GM19455 (cell line): ENCODE measurements at regions not wholly inside any gene's neighbourhood (a gene's known extent, or its start where the extent isn't known, plus 50 kb on each side); places are given as distances from the start of the nearest gene placed in this dataset.
"Not testable (repeated sequence)": the region's sequence is repeated elsewhere in the genome, so short reads cannot be mapped to it uniquely, and the experiment has no call there.

ENCODE experiments used
- ATAC-seq: cut with Tn5 transposase; IDR thresholded peaks from one replicate; pipeline ENCODE4 v1.9.1; 2021; ENCODE audit not compliant: unreplicated experiment

GRCh38 chr13:62473944-62474237 lies 1058.2 kb upstream of the PCDH20 start:
- ATAC-seq = no peak

DNA sequence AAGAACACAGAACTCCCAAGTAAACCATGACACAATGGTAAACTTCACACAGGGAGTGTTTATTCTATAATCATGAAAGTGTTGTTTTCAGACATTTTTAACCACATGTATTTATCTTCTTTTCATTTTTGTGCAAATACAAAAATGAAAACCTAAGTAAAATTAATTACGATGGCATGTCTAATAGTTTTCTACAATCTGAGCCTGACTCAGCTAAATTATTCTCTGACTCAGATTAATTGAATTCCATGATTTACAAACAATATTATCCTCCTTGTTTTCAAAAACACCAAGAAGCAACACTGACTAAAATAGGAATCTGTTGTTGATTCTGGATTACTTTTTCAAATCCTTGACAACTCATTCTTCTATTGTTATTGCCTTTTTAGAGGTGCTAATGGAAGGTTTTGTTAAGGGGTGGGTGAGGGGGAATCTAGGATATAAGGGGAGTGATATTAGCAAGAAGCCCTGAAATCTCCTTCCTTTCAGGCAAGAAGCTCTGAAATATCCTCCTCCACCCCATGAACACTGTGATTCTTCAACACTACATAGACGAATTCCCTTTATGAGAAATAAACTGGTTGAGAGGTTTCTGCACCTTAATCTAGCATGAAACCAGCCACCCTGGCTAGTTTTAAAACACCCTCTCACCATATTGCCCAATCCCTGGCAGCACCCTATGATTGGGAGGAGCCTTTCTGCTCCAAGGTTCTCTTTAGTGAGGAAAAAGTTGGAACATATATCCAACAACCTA lies 1057.7 kb upstream of the PCDH20 start:
- no peak for ATAC-seq

DNA sequence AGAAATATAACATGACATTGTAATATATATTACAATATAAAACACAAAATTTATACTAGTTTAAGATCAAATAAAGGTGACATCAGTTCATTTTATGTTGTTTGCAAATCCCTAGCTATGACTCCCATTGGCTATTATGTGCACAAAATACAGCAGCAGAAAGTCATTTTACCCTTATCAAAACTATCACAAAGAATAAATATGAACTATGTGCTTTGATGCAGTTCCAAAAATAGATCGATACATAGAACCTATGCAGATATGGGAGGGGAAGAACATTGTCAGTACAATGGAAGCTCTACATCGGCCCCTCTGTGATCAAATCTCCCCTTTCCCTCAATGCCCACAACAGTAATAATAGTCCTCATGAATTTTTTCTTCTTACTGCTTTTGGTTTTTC lies 1038.1 kb upstream of the PCDH20 start:
- ATAC-seq = no peak

DNA sequence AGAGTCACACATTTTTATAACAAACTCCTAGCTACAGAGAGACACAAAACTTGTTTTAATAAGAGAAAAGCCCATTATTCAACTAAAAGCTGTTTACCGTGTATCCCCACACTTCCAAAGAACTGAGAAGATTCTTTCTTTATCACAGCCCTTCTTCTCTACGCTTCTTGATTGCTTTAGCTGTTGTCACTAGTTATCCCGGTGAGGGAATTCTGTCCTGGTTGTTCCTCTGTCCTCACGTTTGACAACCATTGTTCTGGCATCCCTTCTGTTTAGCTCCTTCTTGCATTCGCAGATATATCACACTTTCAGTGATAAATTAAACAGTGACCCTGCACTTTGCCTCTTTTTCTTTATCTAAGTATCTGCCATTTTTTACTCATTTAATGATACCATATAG lies 1035.1 kb upstream of the PCDH20 start:
- no peak for ATAC-seq

DNA sequence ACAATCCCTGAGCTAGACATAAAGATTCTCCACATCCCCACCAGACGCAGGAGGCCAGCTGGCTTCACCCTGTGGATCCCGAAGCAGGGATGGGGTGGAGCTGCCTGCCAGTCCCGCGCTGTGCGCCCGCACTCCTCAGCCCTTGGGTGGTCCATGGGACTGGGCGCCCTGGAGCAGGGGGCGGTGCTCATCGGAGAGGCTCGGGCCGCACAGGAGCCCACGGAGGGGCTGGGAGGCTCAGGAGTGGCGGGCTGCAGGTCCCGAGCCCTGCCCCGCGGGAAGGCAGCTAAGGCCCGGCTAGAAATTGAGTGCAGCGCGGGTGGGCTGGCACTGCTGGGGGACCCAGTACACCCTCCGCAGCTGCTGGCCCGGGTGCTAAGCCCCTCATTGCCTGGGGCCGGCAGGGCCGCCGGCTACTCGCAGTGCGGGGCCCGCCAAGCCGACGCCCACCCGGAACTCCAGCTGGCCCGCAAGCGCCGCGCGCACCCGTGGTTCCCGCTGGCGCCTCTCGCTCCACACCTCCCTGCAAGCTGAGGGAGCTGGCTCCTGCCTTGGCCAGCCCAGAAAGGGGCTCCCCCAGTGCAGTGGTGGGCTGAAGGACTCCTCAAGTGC lies 1032.2 kb upstream of the PCDH20 start:
- ATAC-seq = not testable (repeated sequence)

DNA sequence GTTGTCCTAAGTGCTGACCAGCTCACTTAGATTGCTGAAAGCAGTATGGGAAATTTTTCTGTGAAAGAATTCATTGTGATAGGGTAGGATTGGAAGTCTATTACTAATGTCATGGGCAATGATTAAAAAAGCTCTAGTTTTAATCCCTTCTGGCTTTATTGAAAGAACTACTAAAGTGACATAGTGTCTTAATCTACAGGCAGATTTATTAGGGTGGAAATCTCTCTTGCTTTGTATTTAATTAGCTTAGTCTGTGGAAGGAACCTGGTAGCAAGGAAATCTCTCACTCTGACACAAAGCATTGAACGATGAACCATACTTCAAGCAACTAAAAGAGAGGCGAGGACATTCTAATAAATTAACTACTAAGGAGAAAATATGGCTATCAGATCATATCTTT lies 1029.2 kb upstream of the PCDH20 start:
- no peak for ATAC-seq

DNA sequence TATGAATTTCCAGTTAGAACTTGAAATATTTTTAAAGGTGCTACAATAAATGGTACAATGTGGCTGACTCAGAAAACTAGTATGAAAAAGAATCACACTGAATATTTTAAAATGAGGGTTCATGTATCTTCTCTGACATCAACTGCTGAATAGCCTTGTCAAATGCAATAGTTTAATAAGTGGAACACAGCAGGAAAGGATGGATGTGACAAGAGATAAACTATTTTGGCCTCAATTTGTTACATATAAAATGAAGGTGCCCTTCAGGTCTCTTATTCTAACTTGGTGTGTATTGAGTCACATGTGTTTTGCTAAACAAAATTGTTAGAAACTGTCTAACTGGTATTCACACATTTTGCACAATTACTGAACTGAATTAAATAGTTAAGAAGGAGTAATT lies 1018.4 kb upstream of the PCDH20 start:
- no peak for ATAC-seq

- no peak for ATAC-seq
Measured at GRCh38 chr13:62433660-62434059, 1018.0 kb upstream of the PCDH20 start.

- ATAC-seq = no peak
Measured at GRCh38 chr13:62432906-62433305, 1017.3 kb upstream of the PCDH20 start.

DNA sequence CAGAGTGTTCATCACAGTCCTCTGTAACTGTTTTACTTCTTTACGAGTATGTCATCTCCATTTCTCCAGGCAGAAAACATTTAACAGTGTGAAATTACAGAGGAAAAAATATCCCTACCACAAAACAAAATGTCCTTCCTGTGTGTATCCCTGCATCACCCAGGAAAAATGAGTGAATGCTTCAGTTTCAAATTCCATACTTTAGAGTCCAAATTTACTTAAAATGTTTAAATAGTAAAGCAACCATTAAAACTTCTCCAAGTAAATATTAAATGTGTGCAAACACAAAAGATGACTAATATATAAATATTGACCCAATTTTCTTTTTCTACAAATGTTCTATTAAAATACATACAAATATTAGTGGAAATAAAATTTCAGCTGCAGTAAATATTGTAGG lies 1016.6 kb upstream of the PCDH20 start:
- no peak for ATAC-seq

GRCh38 chr13:62431852-62432251 lies 1016.2 kb upstream of the PCDH20 start:
- ATAC-seq = no peak

- no peak for ATAC-seq
Measured at GRCh38 chr13:62418872-62419271, 1003.2 kb upstream of the PCDH20 start.

DNA sequence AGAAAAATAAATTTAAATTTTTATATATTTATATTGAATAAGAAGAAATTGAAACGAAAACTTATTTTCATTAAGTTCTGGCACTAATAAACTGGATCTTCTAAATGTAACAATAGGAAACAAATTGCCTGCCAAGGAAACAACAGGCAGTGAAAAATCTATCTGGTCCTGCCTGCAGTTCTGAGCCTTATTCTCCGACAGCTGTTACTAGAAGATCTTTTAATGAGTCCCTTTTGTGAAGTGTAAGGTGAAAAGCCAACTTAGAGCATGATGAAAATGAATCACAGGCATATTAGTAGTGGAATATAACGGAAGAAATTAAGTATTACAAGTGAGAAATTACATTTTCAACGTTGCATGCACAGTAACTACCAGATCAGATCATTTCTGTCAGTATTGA lies 1002.7 kb upstream of the PCDH20 start:
- no peak for ATAC-seq

- no peak for ATAC-seq
Measured at GRCh38 chr13:62407871-62408270, 992.2 kb upstream of the PCDH20 start.

DNA sequence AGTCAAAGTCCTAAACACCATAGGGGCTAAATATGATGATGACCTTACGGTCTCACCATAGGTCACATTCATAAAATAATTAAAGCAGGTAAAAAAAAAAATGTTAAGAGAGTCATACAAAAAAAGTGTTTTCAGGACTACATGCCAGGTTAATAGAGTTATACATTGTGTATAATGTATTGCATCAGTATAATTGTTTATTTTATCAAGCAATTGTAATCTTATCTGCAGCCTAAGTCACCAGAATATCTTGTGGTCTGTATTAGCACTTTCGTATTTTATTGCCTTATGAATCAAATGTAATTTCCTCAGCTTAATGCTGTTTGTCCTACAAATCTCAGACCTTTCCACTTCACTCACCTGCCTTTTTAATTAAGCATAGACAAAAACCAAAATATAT lies 972.9 kb upstream of the PCDH20 start:
- no peak for ATAC-seq

DNA sequence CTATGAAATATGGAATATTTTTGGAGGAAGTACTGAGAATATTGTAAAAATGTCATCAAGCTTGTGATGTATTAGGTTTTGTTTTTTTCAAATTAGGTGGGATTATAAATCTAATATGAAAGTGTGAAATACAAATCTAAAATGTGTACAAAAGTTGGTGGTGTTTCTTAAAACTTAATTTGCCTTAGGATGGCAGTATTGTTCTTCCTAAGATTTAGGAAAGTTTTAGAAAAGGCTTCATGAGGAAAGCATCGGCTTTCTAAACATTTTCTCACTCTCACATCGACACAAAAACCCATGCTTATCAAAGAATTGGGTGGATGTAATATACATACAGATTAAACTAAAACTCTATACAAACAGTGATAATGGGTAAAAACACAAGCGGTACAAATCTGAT lies 972.0 kb upstream of the PCDH20 start:
- ATAC-seq = no peak

DNA sequence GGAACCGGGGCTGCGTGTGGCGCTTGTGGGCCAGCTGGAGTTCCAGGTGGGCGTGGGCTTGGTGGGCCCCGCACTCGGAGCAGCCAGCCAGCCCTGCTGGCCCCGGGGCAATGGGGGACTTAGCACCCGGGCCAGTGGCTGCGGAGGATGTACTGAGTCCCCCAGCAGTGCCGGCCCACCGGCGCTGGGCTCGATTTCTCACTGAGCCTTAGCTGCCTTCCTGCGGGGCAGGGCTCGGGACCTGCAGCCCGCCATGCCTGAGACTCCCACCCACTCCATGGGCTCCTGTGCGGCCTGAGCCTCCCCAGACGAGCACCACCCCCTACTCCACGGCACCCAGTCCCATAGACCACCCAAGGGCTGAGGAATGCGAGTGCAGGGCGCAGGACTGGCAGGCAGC lies 963.6 kb upstream of the PCDH20 start:
- not testable (repeated sequence) for ATAC-seq

- ATAC-seq = no peak
Measured at GRCh38 chr13:62377838-62378237, 962.2 kb upstream of the PCDH20 start.

DNA sequence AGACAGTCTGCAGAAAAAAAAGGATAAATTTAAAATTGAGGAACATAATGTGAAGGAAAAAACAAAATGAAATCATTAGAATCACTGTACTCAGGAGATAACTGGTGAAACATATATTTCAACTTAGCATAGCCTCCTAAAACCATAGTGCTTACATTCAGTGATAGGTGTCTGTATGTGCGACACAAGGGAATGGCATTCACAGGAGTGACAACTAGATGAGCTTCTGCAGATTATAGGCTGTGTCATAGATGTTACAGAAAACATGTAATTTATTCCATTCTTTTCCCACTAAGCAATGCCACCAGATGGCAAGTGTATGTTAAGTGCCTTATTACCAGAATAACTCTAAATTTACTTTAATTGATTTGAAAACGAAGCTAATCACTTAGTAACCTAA lies 960.0 kb upstream of the PCDH20 start:
- no peak for ATAC-seq

GRCh38 chr13:62371737-62372136 lies 956.1 kb upstream of the PCDH20 start:
- ATAC-seq = no peak

DNA sequence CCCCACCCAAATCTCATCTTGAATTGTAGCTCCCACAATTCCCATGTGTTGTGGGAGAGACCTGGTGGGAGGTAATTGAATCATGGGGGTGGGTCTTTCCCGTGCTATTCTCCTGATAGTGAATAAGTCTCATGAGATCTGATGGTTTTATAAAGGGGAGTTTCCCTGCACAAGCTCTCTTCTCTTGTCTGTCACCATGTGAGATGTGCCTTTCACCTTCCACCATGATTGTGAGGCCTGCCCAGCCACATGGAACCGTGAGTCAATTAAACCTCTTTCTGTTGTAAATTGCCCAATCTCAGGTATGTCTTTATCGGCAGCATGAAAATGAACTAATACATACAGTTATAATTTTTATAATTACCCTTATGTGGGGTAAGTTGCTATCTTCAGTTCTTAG lies 952.3 kb upstream of the PCDH20 start:
- not testable (repeated sequence) for ATAC-seq

- ATAC-seq = no peak
Measured at GRCh38 chr13:62360609-62361008, 945.0 kb upstream of the PCDH20 start.

GRCh38 chr13:62358646-62358932 lies 942.9 kb upstream of the PCDH20 start:
- ATAC-seq = no peak
